T-cell (primary cell): ENCODE measurements at regions not wholly inside any gene's neighbourhood (a gene's known extent, or its start where the extent isn't known, plus 50 kb on each side); places are given as distances from the start of the nearest gene placed in this dataset.
"Not testable (repeated sequence)": the region's sequence is repeated elsewhere in the genome, so short reads cannot be mapped to it uniquely, and the experiment has no call there.

ENCODE experiments used
- ATAC-seq, 4 experiments: fragments of 200-7000 bp in 3 of 4; fragments of 150-1000 bp in 1 of 4; cut with Tn5 transposase; replicated peaks in 1 of 4; 1 replicate in 3 of 4; 2 replicates in 1 of 4; pipeline ENCODE4 v1.10.0; 2021; ENCODE audit warnings: moderate library complexity in 3 of 4, mild to moderate bottlenecking in 2 of 4, moderate number of reproducible peaks in 1 of 4
- CTCF ChIA-PET, 2 donors: fragments of 300-600 bp; sonication (Branson Sonifier 250); formaldehyde crosslinking; loops; one replicate each; lab custom pipeline; 2022; ENCODE audit warnings: antibody characterized with exemption in 2 of 2; lab: Charles Lee
- POLR2A ChIA-PET, 2 donors: fragments of 300-600 bp; sonication (Branson Sonifier 250); formaldehyde crosslinking; loops; one replicate each; lab custom pipeline; 2022; ENCODE audit warnings: antibody characterized with exemption in 2 of 2; lab: Charles Lee
- DNase-seq, 35 experiments: peaks; one replicate each; pipeline versions ENCODE4 v3.0.0 to v3.0.0-alpha.2; 2013 to 2023
- H3K27ac ChIP-seq: one replicate; pipeline ENCODE4 v1.5.1; 2013; ENCODE audit warnings: low read length
- H3K27me3 ChIP-seq, 2 experiments: replicated peaks in 1 of 2; 1 replicate in 1 of 2; 2 replicates in 1 of 2; pipeline versions ENCODE4 v1.6.1 to v1.7.0; 2013; ENCODE audit warnings: low read length in 1 of 2, mixed read lengths in 1 of 2; ENCODE audit not compliant: control insufficient read depth in 2 of 2, insufficient read depth in 2 of 2; ENCODE audit errors: extremely low read depth in 1 of 2
- H3K36me3 ChIP-seq, 2 donors: 1 replicate in 1 of 2; 2 replicates in 1 of 2; pipeline versions ENCODE4 v1.6.1 to v1.7.0; 2013; ENCODE audit warnings: low read length in 1 of 2; ENCODE audit not compliant: control insufficient read depth in 2 of 2, insufficient read depth in 1 of 2; ENCODE audit errors: extremely low read depth in 1 of 2
- H3K4me1 ChIP-seq, 2 experiments: 1 replicate in 1 of 2; 2 replicates in 1 of 2; pipeline versions ENCODE4 v1.6.1 to v1.7.0; 2013; ENCODE audit warnings: low read length in 2 of 2, mixed read lengths in 1 of 2; ENCODE audit not compliant: insufficient read depth in 2 of 2, control insufficient read depth in 1 of 2; ENCODE audit errors: extremely low read depth in 1 of 2
- H3K4me3 ChIP-seq, 2 donors: 1 replicate in 1 of 2; 2 replicates in 1 of 2; pipeline versions ENCODE4 v1.5.1 to v1.7.0; 2013; ENCODE audit warnings: mild to moderate bottlenecking in 2 of 2, low read length in 1 of 2, moderate library complexity in 1 of 2; ENCODE audit not compliant: control insufficient read depth in 1 of 2; ENCODE audit errors: extremely low read depth in 1 of 2
- H3K9me3 ChIP-seq: 2 replicates; pipeline ENCODE4 v1.7.0; 2013
- H3K27ac Mint-ChIP-seq, 2 donors: one replicate each; pipeline ENCODE4 v1.8.0; 2020 to 2021; ENCODE audit warnings: mild to moderate bottlenecking in 2 of 2, mixed read lengths in 2 of 2
- H3K27me3 Mint-ChIP-seq, 2 donors: one replicate each; pipeline ENCODE4 v1.8.0; 2021 to 2022; ENCODE audit warnings: mixed read lengths in 2 of 2
- H3K36me3 Mint-ChIP-seq: one replicate; pipeline ENCODE4 v1.8.0; 2021; ENCODE audit warnings: mixed read lengths
- H3K4me1 Mint-ChIP-seq, 3 donors: one replicate each; pipeline ENCODE4 v1.8.0; 2020 to 2022; ENCODE audit warnings: mixed read lengths in 3 of 3, mild to moderate bottlenecking in 1 of 3
- H3K4me3 Mint-ChIP-seq, 3 donors: one replicate each; pipeline ENCODE4 v1.8.0; 2020 to 2022; ENCODE audit warnings: mild to moderate bottlenecking in 3 of 3, mixed read lengths in 3 of 3, moderate library complexity in 3 of 3
- H3K9me3 Mint-ChIP-seq, 3 donors: one replicate each; pipeline ENCODE4 v1.8.0; 2020 to 2022; ENCODE audit warnings: mixed read lengths in 3 of 3
- WGBS: methylation state at CpG from one replicate; pipeline ENCODE4 v1.1.5; 2013; ENCODE audit warnings: missing lambda C conversion rate; ENCODE audit not compliant: insufficient coverage; 5-methylcytosine and 5-hydroxymethylcytosine counted together

- WGBS = no CpG with 5 or more reads among the region's 9 CpGs
- H3K9me3 Mint-ChIP-seq, CTCF ChIA-PET, H3K27me3 ChIP-seq, H3K36me3 ChIP-seq, ATAC-seq, H3K4me3 ChIP-seq, H3K27ac Mint-ChIP-seq, H3K4me1 ChIP-seq, DNase-seq, POLR2A ChIA-PET, H3K9me3 ChIP-seq, H3K27ac ChIP-seq, H3K4me1 Mint-ChIP-seq, H3K4me3 Mint-ChIP-seq, H3K36me3 Mint-ChIP-seq, H3K27me3 Mint-ChIP-seq: not testable (repeated sequence)
These were observed 204.5 kb downstream of the CEP170 start for GRCh38 chr1:243050613-243051012.

GRCh38 chr1:243049716-243050115, 205.4 kb downstream of the CEP170 start:
- H3K27me3 Mint-ChIP-seq, H3K9me3 ChIP-seq, H3K4me3 ChIP-seq, ATAC-seq, H3K9me3 Mint-ChIP-seq, DNase-seq, H3K36me3 Mint-ChIP-seq, H3K27ac Mint-ChIP-seq, H3K4me1 ChIP-seq, H3K4me3 Mint-ChIP-seq, H3K27ac ChIP-seq, H3K36me3 ChIP-seq, CTCF ChIA-PET, POLR2A ChIA-PET, H3K4me1 Mint-ChIP-seq, H3K27me3 ChIP-seq: not testable (repeated sequence)
- WGBS = 50% methylated on average over 2 of the region's 14 CpGs

GRCh38 chr1:243021365-243021764, 233.7 kb downstream of the CEP170 start:
- WGBS = no CpG with 5 or more reads among the region's 4 CpGs
- H3K9me3 ChIP-seq, H3K4me1 ChIP-seq, DNase-seq, H3K4me3 ChIP-seq, H3K36me3 Mint-ChIP-seq, H3K27me3 ChIP-seq, H3K9me3 Mint-ChIP-seq, ATAC-seq, CTCF ChIA-PET, H3K4me1 Mint-ChIP-seq, H3K27ac Mint-ChIP-seq, H3K4me3 Mint-ChIP-seq, H3K27ac ChIP-seq, H3K27me3 Mint-ChIP-seq, POLR2A ChIA-PET, H3K36me3 ChIP-seq: not testable (repeated sequence)

- H3K36me3 ChIP-seq, POLR2A ChIA-PET, H3K4me3 Mint-ChIP-seq, H3K27me3 Mint-ChIP-seq, H3K27ac ChIP-seq, H3K36me3 Mint-ChIP-seq, ATAC-seq, H3K9me3 Mint-ChIP-seq, H3K9me3 ChIP-seq, H3K27ac Mint-ChIP-seq, CTCF ChIA-PET, H3K4me1 Mint-ChIP-seq, H3K27me3 ChIP-seq, H3K4me3 ChIP-seq, H3K4me1 ChIP-seq: not testable (repeated sequence)
- WGBS = no CpG with 5 or more reads among the region's 1 CpG
- DNase-seq = peak in 23 of 35 experiments; percentile 0 to 37 (median 13)
These were observed 235.9 kb downstream of the CEP170 start for GRCh38 chr1:243019030-243019635.

GRCh38 chr1:243010719-243011118, 244.4 kb downstream of the CEP170 start:
- H3K36me3 ChIP-seq, H3K4me3 Mint-ChIP-seq, H3K36me3 Mint-ChIP-seq, DNase-seq, H3K27ac Mint-ChIP-seq, H3K4me3 ChIP-seq, POLR2A ChIA-PET, CTCF ChIA-PET, H3K27ac ChIP-seq, H3K27me3 Mint-ChIP-seq, H3K4me1 Mint-ChIP-seq, H3K27me3 ChIP-seq, ATAC-seq, H3K9me3 Mint-ChIP-seq, H3K9me3 ChIP-seq, H3K4me1 ChIP-seq: not testable (repeated sequence)
- WGBS = no CpG with 5 or more reads among the region's 3 CpGs

- H3K9me3 ChIP-seq, H3K27ac Mint-ChIP-seq, H3K36me3 ChIP-seq, ATAC-seq, H3K9me3 Mint-ChIP-seq, H3K4me3 ChIP-seq, POLR2A ChIA-PET, CTCF ChIA-PET, H3K4me1 Mint-ChIP-seq, DNase-seq, H3K36me3 Mint-ChIP-seq, H3K4me3 Mint-ChIP-seq, H3K4me1 ChIP-seq, H3K27ac ChIP-seq, H3K27me3 ChIP-seq, H3K27me3 Mint-ChIP-seq: not testable (repeated sequence)
- WGBS = no CpG with 5 or more reads among the region's 4 CpGs
These were observed 254.1 kb downstream of the CEP170 start for GRCh38 chr1:243001003-243001402.

- H3K27me3 ChIP-seq, POLR2A ChIA-PET, H3K4me3 ChIP-seq, CTCF ChIA-PET, H3K4me1 ChIP-seq, H3K4me1 Mint-ChIP-seq, H3K36me3 ChIP-seq, DNase-seq, H3K4me3 Mint-ChIP-seq, H3K27me3 Mint-ChIP-seq, H3K27ac Mint-ChIP-seq, H3K36me3 Mint-ChIP-seq, H3K9me3 ChIP-seq, H3K9me3 Mint-ChIP-seq, ATAC-seq, H3K27ac ChIP-seq: not testable (repeated sequence)
- WGBS = 25% methylated on average over 1 of the region's 3 CpGs
These were observed 262.3 kb downstream of the CEP170 start for GRCh38 chr1:242992776-242993175.
